GM19099 (cell line): ENCODE measurements at regions not wholly inside any gene's neighbourhood (a gene's known extent, or its start where the extent isn't known, plus 50 kb on each side); places are given as distances from the start of the nearest gene placed in this dataset.

ENCODE experiments used
- POLR2A ChIP-seq: IDR thresholded peaks from 3 replicates; pipeline ENCODE4 v1.6.1; 2011; ENCODE audit warnings: low read depth; ENCODE audit not compliant: insufficient read length; ENCODE audit errors: extremely low read depth

DNA sequence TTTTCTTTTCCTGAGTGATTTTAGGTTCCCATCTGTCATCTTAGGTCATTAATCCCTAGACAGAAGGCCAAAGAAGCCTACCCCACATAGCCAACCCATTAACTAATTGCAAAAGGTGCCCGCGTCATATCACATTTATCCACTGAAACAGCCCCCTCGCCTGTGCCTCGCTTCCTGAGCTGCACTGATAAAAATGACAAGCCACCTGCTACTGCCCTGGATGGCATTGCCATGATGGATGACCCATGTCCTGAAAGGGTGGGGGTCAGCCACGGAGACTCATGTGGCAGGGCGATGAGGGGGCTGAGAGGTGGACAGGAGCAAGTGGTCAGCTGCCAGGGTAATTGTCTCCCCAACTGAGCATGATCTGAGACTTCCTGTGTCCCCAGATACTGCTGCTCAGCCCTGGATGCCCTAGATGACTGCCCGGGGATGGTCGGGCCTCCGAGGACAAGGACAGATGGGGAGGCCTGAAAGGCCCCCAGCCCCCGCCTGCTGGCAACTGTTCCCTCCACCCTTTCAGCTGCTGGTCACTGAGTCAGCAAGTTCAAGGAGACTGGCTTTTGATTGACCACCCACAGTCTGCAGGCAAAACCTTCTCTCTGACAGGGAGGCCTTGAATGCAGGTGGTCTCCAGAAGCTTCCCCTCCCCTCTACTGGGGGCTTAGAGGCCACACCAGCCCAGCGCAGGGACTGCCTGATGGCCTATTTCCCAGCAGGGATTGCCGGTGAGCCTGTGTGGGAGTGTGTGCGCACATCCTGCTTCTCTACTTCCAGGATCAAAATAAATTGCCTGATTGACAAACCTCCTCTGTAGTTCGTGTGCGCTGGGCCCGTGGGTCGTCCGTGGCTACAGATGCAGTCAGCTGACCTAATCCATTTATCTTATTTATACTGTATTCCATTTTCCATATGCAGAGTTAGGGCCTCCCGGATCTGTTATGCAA, 496.3 kb downstream of the BCOR start:
- no peak for TF ChIP-seq POLR2A

GRCh38 chrX:39602195-39602594, 495.6 kb downstream of the BCOR start:
- no peak for TF ChIP-seq POLR2A

- no peak for TF ChIP-seq POLR2A
These were observed 494.5 kb downstream of the BCOR start for GRCh38 chrX:39603230-39603629.

DNA sequence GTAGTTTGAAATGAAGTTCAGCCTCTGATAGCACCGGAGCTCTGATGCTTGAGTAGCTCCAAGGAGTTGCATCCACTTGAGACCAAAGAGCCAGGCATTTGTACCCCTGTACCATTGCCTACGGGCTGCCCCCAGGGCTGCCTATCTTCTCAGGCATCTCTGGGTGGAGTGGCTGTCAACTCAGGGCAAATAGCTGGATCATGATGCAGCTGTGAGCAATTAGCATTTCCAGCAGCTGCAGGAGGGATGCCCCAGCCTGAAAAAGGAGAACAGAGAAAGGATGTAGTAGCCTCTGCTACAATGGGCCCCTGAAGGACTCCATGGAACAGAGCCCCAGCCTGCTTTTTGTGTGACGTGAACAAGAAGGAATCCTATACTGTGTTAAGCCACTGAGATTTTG, 492.6 kb downstream of the BCOR start:
- TF ChIP-seq POLR2A = no peak

DNA sequence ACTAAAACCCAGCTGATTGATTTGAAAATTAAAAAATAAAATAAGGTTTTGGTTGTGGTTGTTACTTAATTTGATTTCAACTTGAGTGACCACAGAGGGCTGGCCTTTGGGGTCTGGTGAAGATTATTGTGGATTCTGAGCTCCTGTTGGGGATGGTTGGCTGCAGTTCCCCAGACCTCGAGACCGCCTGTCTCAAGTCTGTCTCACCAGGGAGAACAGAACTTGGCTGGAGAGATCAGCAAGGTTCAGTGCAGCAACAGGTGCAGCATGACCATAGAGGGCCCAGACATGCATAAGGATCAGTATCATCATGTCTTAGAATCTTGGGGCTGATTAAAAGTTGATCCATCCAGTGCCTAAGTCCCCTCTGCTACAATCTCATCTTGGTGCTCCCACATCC, 491.9 kb downstream of the BCOR start:
- no peak for TF ChIP-seq POLR2A

GRCh38 chrX:39609941-39610340, 487.8 kb downstream of the BCOR start:
- no peak for TF ChIP-seq POLR2A

DNA sequence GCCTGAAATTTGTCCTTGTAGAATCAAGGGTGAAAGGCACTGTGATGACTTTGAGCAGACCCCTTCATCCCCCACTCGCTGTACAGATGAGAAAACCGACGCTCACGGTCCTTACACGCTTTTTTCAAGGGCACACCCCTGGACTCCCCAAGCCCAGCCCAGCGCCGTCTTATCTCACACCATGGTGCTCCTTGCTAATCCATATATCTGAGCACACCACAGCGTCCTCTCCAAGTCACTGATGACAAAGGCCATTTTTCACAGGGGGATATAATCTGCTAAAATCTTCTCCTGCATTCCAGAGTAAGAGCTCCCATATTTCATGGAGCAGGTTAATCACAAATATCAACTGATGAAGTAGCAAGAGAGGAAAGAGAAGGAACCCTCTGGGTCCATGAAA, 486.3 kb downstream of the BCOR start:
- TF ChIP-seq POLR2A = no peak

DNA sequence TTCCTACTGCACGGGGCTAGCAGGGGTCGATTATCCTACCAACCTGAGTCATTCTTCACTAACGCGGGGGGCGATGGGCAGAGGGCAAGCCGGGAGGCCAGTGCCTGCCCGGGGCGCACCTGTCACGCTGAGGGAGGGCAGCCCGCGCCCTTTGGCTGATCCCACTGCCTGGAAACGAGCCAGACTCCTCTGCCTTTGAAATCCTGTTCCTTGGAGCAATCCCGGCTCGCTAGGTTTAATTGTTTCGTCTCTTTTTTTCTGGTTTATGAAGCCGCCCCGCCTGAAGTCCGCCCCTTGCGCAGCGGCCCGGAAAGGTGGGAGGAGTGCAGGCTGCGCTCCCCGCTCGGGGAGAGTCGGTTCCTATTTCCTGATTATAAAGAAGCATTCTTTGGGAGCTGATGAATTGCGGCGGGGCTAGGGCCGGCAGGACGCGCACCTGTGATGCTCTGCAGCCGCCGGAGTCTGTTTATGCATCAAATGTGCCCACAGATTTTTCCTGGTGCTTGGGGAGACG, 484.2 kb downstream of the BCOR start:
- no peak for TF ChIP-seq POLR2A

DNA sequence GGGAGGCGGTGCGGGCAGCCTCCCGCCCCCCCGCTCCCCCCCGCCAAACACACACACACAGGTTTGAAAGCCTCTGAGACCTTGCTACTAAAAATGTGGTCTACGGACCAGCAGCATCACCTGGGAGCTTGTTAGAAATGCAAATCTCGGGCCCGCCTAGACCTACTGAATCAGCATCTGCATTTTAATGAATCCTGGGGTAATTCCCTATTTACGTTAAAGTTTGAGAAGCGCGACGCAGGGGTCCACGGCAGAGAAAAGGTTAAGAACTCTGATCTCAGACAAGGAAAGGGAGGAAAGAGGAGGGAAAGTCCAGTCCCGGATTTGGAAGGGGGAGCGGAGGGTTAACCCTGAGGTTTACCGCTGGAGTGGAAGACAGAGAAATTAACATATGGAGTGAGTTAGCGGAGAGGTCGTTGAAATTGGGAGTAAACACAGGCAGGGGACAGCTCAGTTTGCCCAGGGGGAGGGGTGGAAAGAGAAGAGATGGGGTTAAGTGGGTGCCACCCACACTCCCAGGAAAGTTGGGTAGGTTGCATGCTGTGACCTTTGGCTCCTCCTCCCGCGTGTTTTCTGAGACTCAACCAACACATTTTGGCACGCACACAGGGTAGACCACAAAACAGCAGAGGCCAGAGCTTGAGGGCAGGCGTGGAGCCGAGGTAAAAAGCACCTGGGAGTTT, 483.6 kb downstream of the BCOR start:
- TF ChIP-seq POLR2A = no peak

DNA sequence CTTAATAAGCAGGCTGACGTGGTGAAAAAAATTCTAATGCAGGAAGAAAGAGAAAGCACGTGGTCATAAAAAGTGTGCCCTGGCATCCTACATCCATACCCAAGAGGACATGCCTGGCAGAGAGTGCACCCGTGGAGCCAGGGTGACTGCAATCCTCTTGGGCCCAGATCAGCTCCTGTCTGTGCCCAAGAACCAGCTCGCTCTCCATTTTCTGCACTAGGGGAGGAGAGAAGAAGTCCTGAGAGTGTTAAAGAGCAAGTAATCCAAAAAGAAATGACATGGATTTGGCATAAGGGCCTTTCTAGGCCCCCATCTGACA, 483.1 kb downstream of the BCOR start:
- no peak for TF ChIP-seq POLR2A

- TF ChIP-seq POLR2A = no peak
These were observed 481.5 kb downstream of the BCOR start for GRCh38 chrX:39616098-39616729.

DNA sequence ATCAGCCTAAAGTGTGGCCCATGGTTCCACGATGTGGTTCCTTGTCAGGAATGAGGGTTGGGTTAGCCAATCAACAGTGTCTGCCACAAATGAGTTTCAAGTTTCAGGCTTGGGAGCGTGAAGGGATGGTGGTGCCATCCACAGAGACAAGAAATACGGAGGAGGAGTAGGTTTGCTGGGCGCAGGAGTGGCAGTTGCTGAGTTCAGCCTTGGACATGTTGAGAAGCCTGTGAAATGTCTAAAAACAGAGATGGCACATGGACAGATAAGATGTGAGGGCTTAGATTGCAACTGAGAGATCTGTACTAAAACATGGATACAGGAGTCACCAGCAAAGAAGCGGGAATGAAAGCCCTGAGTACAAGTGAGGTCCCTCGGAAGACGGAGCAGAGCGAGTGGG, 481.0 kb downstream of the BCOR start:
- no peak for TF ChIP-seq POLR2A

DNA sequence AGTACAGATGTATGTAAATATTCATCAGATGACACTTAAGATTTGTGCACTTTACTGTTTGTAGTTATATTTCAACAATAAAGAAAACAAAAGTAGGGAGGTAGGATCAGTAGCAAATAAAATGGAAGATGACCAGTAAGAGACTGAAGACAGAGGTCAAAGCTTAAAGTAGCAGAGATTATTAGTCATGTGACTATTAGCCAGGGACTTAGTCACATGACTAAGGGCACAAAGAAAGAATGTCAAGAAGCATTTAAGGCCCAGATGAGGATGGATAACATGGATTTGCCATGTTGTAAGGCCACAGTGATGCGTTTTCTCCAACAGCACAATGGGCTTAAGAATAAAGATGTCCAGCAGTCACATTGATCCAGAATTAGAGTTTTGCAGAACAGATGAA, 479.6 kb downstream of the BCOR start:
- no peak for TF ChIP-seq POLR2A

GRCh38 chrX:39619182-39620009, 478.4 kb downstream of the BCOR start:
- TF ChIP-seq POLR2A = no peak

GRCh38 chrX:39624166-39624565, 473.6 kb downstream of the BCOR start:
- TF ChIP-seq POLR2A = no peak
